HG03066 (cell line): ENCODE measurements at regions not wholly inside any gene's neighbourhood (a gene's known extent, or its start where the extent isn't known, plus 50 kb on each side); places are given as distances from the start of the nearest gene placed in this dataset.

ENCODE experiments used
- ATAC-seq: cut with Tn5 transposase; IDR thresholded peaks from one replicate; pipeline ENCODE4 v1.9.1; 2021; ENCODE audit warnings: low read depth; ENCODE audit not compliant: unreplicated experiment

DNA sequence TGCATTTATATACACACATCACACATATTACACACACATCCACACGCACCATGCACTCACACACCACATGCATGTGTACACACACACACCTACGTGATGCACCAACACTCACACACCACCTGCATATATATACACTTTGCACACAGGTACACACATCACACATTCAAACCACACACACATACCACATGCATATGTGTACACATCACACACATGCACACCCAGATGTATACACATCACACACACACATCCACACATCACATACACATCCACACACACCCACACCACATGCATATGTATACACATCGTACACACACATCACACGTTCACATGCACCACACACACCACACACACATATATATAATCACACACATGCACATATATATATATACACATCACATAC, 281.8 kb downstream of the IRF8 start:
- no peak for ATAC-seq

DNA sequence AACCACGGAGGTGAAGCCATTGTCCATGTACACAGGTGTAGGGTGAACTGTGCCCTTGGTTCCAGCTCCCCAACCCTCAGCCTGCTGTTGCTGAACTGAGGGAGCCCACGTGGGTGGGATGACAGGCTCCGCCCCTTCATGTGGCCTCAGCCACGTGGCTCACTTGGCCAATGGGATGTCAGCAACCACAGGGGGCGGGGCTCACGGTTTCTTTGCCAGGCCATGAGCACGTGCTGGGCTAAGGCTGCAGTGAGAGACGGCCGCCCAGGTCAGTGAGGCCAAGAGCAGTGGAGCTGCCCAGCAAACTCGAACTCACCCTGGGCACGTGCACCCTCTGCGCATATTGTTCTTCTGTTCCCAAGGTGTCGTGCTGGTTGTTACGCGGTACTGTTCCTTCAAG, 282.6 kb downstream of the IRF8 start:
- no peak for ATAC-seq

- no peak for ATAC-seq
Measured at GRCh38 chr16:86184185-86184584, 285.2 kb downstream of the IRF8 start.

DNA sequence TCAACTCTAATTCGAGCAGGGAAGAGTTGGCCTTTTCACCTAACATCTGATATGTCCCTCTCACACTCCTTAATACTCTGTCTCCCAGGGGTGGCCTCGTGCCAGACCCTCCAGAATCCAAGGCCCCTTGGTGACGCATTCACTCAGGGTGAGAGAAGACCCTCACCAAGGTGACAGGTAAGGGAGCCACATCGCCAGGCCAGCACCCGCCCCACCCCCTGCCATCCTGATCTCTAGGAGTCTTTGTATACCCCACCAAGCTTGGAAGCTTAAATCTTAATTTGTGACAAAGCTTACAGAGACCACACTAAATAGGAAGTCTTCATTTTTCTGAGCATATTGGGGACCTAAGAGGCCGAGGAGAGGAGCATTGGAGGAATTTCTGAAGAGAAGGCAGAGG, 286.1 kb downstream of the IRF8 start:
- ATAC-seq = no peak

DNA sequence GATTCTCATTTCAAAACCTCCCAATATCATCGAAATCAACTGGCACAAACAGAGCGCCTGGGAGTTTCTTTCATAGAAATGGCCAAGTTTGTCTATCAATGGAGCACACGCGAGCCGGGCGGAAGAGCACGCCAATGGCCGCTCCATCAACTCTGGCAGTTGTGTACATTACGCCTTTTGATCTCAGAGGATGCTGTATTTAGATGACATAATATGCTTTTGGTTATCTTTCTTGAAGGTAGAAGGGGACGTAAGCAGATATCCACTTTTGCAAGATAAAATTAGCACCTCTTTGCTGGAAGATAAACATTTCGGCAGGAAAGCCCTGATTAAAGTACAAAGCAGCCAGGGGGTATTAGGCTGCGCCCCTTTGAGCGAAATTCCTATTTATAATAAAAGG, 287.4 kb downstream of the IRF8 start:
- no peak for ATAC-seq

DNA sequence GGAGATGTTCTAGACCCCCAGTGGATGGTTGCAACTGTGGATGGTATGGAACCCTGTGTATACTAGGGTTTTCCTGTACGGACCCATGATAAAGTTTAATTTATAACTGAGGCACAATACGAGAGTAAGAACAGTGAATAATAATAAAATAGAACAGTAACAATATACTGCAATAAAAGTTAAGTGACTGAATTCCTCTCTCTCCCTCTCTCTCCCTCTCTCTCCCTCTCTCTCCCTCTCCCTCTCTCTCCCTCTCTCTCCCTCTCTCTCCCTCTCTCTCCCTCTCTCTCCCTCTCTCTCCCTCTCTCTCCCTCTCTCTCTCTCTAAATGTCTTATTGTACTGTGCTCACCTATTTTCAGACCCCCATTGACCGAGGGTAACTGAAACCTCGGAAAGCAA, 291.0 kb downstream of the IRF8 start:
- ATAC-seq = no peak

- ATAC-seq = no peak
Measured at GRCh38 chr16:86191663-86192062, 292.7 kb downstream of the IRF8 start.

- ATAC-seq = no peak
Measured at GRCh38 chr16:86193528-86194193, 294.7 kb downstream of the IRF8 start.

DNA sequence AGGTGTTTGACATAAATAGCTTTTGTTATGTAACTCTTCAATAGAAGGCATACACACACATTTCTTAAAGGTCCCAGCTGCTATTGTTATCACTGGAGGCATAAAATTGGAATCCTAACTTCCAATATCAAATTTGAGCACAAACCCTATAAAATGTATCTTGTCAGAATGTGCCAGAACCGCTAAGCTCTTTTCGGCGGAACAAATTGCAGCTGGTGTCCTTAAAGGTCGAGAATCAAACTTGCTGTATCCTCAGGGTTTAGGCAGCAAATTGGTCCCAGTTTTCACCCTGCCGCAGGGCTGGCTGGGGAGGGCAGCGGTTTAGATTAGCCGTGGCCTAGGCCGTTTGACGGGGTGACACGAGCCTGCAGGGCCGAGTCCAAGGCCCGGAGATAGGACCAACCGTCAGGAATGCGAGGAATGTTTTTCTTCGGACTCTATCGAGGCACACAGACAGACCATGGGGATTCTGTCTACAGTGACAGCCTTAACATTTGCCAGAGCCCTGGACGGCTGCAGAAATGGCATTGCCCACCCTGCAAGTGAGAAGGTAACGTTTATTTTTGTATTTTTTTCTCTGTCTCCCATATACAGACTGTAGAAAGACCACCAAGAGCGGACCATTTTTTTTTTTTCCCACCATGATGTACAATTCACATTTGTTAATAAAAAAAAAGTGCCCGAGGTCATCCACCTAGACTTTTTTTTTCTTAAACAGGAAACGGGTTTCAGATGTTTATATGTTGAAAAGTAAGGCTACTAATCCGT, 297.1 kb downstream of the IRF8 start:
- ATAC-seq = no peak

- no peak for ATAC-seq
Measured at GRCh38 chr16:86196687-86197391, 297.9 kb downstream of the IRF8 start.

DNA sequence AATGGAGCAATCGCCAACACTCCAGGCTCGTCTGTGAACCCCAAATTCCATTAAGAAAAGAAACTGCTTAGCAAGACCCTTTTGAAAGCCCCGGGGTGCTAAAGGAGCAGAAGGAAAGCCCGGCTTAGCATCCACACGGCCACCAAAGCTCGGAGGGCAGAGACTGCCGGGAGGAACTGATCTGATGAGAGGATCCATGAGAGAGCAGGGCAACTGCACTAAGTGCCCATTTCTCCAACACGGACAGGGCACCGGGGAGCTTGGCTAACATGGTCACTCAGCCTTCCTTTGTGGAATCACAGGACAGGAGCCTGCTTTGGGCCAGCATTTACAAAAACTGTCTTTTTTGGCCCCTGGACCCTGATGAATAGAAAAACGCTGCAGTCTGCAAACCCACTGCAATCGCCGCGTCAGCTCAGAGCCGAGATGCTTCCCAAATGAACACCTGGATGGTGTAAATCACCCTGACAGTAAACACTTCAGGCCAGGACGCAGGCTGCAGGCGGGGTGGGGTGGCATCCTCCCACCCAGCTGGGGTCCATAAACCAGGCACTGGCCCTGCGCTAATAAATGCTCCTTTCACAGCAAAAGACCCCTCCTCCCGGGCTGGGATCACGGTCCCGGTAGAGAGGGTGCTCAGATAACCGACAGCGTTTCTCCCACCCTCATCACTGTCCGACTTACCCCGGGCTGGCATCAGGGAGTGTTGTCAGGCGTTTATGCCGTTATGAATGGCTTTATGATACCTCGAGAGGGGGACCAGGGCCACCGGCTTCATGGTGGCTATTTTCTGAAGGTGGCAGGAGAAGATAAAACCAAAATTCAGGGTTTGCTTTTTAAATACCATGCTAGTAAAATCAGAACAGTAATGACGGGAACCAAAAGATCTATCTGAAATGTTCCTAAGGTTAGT, 299.5 kb downstream of the IRF8 start:
- ATAC-seq = no peak

DNA sequence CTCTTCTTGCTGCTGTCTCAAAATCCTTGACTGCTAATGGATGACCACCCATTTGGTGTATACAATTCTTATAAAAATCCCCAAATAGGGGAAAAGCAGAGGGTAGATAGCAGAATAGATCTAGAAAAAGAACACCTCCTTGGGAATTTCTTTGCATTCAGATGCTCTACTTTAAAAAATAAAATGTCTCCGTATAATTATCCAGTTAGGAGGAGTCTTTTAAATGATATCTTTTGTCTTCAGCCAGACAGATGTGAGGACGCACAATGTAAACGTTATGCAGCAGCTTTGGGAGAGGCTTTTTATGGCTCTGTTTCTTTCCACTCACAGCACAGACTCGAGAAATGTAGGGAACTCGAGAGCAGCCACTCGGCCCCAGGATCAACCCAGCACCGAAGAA, 300.2 kb downstream of the IRF8 start:
- ATAC-seq = no peak

GRCh38 chr16:86199871-86200695, 301.1 kb downstream of the IRF8 start:
- no peak for ATAC-seq

GRCh38 chr16:86200722-86201121, 301.8 kb downstream of the IRF8 start:
- ATAC-seq = no peak

DNA sequence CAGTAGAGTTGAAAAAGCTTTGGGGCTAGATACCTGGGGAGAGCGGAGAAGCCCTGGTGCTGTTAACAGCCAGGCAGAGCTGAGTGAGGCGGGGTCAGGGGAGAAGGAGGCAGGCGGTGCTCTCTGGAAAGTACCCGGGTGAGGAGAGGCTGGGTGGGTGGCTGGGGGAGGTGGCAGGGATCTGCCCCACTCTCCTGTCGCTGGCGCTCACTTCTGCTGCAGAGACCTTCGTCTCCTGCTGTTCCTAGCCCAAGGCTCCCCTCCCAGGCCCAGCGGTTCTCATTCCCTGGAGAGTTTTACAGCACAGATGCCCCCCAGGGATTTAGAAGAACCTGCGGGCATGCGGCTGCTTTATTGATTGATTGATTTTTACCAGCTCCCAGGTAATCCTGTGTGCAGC, 302.8 kb downstream of the IRF8 start:
- no peak for ATAC-seq

DNA sequence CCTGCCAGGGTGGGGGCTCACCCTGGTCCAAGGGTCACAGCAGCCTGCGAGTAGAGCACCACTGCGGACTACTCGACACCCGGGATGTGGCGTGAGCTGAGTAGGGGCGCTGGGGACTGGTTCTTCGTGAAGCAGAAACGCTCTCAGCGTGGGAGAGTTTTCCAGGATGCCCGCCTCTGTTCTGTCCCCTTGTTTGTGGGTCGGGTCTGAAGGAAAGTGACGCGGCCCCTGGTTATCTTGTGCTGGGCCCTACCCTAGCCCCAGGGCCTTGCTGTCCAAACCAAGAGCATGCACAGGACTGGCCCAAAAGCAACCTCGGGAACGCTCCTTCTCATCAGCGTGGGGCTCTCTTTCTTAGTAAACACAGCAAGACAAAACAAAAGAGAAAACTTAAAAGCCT, 303.3 kb downstream of the IRF8 start:
- ATAC-seq = no peak

DNA sequence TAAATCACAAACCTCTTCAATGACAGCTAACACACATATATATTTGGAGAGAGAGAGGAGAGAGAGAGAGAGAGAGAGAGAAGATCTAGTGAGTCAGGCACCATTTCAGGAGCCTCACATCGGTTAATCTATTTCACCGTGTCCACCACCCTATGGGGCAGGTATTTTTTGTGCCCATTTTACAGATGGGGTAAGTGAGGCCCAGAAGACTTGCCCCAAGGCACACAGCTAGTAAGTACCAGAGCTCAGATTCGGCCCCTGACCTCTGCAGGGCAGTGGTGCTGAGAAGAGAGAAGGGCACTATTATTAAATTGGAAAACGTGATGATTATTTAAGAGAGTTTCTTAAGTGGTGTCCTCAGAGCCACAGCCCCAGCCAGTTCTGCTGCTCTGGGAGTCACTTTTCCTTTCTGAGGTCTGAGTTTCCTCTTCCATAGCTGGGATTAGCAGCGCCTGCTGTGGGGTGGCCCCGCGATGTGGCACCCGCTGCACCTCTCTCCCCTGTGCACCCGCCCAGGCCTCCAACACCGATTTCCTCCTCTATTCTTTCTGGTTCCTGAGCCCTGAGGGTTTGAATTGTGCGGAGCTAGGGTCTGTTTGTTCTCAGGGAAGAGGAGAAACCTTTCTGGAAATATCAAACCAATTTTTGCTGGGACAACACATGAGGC, 303.9 kb downstream of the IRF8 start:
- ATAC-seq = no peak

DNA sequence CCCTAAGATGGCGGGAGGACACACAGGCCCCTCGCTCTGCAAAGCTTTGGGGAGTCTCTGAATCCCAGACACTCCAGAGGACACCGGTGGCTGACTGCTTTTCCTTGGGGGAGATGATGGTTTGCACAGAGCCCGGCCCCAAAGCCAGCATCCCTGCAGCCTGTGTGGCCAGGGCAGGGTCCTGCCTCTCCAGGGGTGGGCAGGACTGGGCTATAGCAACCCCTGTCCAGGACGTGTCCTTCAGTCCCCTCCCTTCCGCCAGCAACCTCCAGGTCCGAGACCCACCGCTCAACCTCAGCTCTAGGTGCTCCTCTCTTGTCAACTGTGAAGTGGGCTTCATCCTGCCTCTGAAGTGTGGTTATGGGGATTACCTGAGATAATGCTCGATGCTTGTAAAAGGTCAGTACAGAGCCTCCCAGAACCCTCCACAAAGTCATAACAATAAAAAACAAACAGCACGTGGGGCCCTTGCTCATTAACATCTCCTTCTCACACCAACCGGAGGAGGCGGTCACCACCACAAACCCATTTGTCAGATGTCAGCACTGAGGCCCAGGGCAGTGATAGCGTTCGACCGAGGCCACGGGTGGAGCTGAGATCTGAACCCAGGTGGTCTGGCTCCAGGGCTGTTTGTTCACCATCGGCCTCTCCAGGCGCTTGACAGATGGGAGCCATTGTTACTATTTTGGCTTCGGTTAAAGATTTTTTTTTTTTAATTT, 304.8 kb downstream of the IRF8 start:
- ATAC-seq = no peak
